Astrocyte of the cerebellum (primary cell): ENCODE measurements at regions not wholly inside any gene's neighbourhood (a gene's known extent, or its start where the extent isn't known, plus 50 kb on each side); places are given as distances from the start of the nearest gene placed in this dataset.

Source experiments
- DNase-seq: peaks from one replicate; pipeline ENCODE4 v3.0.0-alpha.2; 2011; ENCODE audit warnings: low read depth
- H3K4me3 ChIP-seq: 2 replicates; pipeline ENCODE4 v1.5.1; 2011; ENCODE audit warnings: mild to moderate bottlenecking, low read depth, low read length, moderate library complexity
- CTCF ChIP-seq: IDR thresholded peaks from 2 replicates; pipeline ENCODE4 v1.5.1; 2012; ENCODE audit warnings: low read length, low read depth, moderate library complexity, mild to moderate bottlenecking; ENCODE audit errors: missing control alignments
- in situ Hi-C: cut with HindIII; loops from 2 replicates; pipeline ENCODE4 v1.10.0; 2017; ENCODE audit warnings: low sequenced_read_pairs

DNA sequence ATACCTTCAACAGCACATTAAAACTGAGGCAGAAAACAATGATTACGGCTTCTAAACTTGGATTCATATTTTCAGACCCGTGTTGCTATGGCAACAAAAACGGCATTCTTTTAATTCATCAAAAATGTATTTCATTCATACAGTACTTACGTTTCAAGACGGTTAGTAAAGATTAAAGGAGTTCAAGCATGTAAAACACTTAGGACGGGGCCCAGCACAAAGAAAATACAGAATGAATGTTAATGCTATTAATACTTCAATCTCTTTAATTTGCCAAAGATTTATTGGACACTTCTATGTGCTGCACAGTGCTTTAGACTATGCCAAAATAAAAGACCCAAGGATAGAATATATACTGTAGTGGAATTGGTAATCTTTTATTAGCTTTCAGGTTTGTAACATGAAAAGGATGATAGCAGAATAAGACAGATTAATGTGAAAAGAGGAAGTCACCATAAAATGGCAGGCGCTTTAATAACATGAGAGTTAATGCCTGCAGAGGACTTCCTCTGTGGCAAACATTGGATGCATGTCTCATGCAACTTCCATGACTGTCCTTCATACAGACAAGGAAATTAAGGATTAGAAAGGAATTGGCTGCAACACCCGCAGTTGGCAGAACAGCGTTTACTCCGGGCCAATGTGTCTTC, 201.6 kb upstream of the KLF6 start:
- in situ Hi-C loops = no loop called here
- TF ChIP-seq CTCF = no peak
- DNase-seq = no peak
- no peak overlapping the region for H3K4me3 ChIP-seq

- in situ Hi-C loops = no loop called here
- DNase-seq = peak; percentile 85
- no peak for TF ChIP-seq CTCF
- no peak overlapping the region for H3K4me3 ChIP-seq
These were observed 197.9 kb upstream of the KLF6 start for GRCh38 chr10:3982746-3983442.

- TF ChIP-seq CTCF = no peak
- in situ Hi-C loops = no loop called here
- DNase-seq = no peak
These were observed 196.3 kb upstream of the KLF6 start for GRCh38 chr10:3981300-3981699.

DNA sequence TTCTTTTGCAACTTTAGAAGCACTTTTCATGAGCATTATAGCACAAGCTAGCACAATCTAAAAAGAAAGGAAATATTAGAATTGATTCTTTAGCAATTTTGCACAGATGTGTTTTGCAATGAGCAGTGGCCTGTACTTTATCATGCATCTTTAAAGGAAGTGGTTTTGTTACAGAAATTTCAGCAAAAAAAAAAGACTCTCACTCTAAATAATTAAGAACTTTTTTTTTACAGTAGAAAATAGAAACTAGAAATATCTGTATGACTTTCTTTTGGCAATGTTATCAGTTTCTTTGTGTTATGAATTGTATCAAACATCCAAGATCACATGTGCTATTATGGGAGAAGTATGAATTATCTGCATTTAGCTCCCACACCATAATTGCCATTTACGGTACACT, 195.7 kb upstream of the KLF6 start:
- TF ChIP-seq CTCF = no peak
- no peak overlapping the region for H3K4me3 ChIP-seq
- in situ Hi-C loops = no loop called here
- DNase-seq = no peak

More at GRCh38 chr10:3981300-3981699, 196.3 kb upstream of the KLF6 start:
- H3K4me3 ChIP-seq = no peak overlapping the region

- H3K4me3 ChIP-seq = no peak overlapping the region
- no peak for TF ChIP-seq CTCF
- in situ Hi-C loops = no loop called here
- DNase-seq = no peak
These were observed 195.1 kb upstream of the KLF6 start for GRCh38 chr10:3980144-3980543.

DNA sequence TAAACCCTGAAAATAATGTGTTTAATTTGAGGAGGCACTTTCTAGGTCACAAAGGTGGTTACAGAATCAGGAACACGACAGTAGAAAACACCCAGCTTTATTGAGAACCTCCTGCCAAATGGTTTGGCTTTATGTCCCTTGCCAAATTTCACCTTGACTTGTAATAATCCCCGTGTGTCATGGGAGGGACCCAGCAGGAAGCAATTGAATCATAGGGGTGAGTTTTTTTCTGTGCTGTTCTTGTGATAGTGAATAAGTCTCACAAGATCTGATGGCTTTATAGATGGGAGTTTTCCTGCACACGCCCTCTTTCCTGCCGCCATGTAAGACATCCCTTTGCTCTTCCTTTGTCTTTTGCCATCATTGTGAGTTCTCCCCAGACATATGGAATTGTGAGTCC, 193.8 kb upstream of the KLF6 start:
- no peak for TF ChIP-seq CTCF
- H3K4me3 ChIP-seq = no peak overlapping the region
- in situ Hi-C loops = no loop called here
- no peak for DNase-seq
